ENCODE measurements at regions not wholly inside any gene's neighbourhood (a gene's known extent, or its start where the extent isn't known, plus 50 kb on each side); places are given as distances from the start of the nearest gene placed in this dataset.

- H3K36me3 Mint-ChIP-seq (ENCODE audit: low read depth) = no peaks in the 10 kb centered on the region
- no peak overlapping the region for H3K4me3 Mint-ChIP-seq (ENCODE audit: low read depth)
- H3K9me3 Mint-ChIP-seq = peaks cover 32% of the 10 kb centered on the region
- no peaks in the 10 kb centered on the region for H3K27me3 Mint-ChIP-seq (ENCODE audit: low read depth)
- H3K4me1 Mint-ChIP-seq (ENCODE audit: low read depth) = no peaks in the 10 kb centered on the region
- DNase-seq (ENCODE audit: low spot score) = no peak
- no peak overlapping the region for H3K27ac Mint-ChIP-seq
- intact Hi-C loops (cut with micrococcal nuclease) = no loop called here
These were observed 855.5 kb upstream of the SALL3 start for GRCh38 chr18:78123926-78124797.

DNA sequence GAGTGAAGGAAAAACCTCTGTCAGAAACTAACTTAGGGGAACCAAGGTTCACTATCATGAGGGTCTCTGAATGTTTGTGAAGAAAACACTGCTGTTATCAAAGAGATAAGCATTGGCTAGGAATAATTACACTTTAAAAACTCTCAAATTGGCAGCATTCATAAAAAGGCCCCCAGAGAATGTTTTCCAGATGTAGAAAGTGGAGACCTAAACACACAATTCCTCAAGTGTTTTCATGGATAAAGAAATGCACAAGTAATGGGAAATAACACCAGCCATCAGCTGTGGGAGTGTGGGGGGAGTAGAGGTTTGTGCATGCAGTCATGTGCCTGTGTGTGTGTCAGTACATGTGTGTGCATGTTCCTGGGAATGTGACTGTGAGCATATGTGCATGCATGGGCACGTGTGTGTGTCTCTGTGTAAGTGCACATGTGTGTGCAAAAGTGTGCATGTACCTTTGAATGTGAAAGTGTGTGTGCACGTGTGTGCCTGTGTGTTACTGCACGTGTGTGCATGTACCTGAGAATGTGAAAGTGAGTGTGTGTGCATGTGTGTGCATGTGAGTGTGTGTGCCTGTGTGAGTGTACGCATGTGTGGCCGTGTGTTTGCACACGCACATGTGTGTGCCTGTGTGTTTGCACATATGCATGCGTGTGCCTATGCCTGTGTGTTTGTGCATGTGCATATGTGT, 854.3 kb upstream of the SALL3 start:
- Mint-ChIP-seq H3K36me3 (ENCODE audit: low read depth) (no peaks in the 10 kb centered on the region), H3K27me3 (ENCODE audit: low read depth) (no peaks in the 10 kb centered on the region), H3K9me3 (peaks cover 32% of the 10 kb centered on the region), H3K4me3 (ENCODE audit: low read depth) (no peak overlapping the region), H3K4me1 (ENCODE audit: low read depth) (no peaks in the 10 kb centered on the region), H3K27ac (no peak overlapping the region)
- no peak for DNase-seq (ENCODE audit: low spot score)
- intact Hi-C loops (cut with micrococcal nuclease) = no loop called here

DNA sequence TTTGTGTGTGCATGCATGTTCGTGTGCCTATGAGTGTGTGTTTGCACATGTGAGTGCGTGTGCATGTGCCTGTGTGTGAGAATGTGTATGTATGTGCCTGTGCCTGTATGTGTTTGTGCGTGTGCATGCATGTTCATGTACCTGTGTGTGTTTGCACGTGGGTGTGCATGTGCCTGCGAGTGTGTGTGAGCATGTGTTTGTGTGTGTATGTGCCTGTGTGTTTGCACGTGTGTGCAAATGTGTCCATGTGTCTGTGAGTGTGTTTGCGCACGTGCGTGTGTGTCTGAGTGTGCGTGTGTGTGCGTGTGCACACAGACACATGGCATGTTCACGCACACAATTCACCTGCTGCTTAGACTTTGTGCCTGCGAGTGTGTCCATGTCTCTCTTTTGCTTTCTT, 853.5 kb upstream of the SALL3 start:
- no peak for DNase-seq (ENCODE audit: low spot score)
- intact Hi-C loops (cut with micrococcal nuclease) = no loop called here

DNA sequence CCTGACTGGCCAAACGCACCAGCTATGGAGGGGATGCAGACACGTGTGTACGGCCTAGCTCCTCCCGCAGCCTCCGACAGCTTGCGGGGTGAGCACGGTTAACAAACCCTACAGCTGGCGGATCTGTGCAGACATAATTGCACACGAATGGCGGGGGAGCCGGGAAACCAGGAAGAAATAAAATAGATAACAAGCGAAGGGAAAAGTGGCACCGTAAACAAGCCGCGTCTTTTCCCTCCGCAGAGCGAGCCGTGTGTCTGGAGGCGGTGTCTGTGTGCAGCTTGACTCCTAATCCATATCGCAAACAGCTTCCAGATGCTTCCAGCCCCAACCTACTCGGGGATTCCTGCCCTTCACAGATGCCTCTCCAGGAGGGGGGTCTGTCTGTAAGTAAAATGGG, 853.1 kb upstream of the SALL3 start:
- H3K9me3 Mint-ChIP-seq = peaks cover 32% of the 10 kb centered on the region
- no peak overlapping the region for H3K27ac Mint-ChIP-seq
- H3K36me3 Mint-ChIP-seq (ENCODE audit: low read depth) = no peaks in the 10 kb centered on the region
- no peak overlapping the region for H3K4me3 Mint-ChIP-seq (ENCODE audit: low read depth)
- no peak for DNase-seq (ENCODE audit: low spot score)
- intact Hi-C loops (cut with micrococcal nuclease) = no loop called here
- H3K4me1 Mint-ChIP-seq (ENCODE audit: low read depth) = no peaks in the 10 kb centered on the region
- no peaks in the 10 kb centered on the region for H3K27me3 Mint-ChIP-seq (ENCODE audit: low read depth)

More for the DNA sequence above, 853.5 kb upstream of the SALL3 start:
- no peaks in the 10 kb centered on the region for H3K27me3 Mint-ChIP-seq (ENCODE audit: low read depth)
- H3K4me1 Mint-ChIP-seq (ENCODE audit: low read depth) = no peaks in the 10 kb centered on the region
- peaks cover 32% of the 10 kb centered on the region for H3K9me3 Mint-ChIP-seq
- H3K4me3 Mint-ChIP-seq (ENCODE audit: low read depth) = no peak overlapping the region
- H3K27ac Mint-ChIP-seq = no peak overlapping the region
- H3K36me3 Mint-ChIP-seq (ENCODE audit: low read depth) = no peaks in the 10 kb centered on the region

DNA sequence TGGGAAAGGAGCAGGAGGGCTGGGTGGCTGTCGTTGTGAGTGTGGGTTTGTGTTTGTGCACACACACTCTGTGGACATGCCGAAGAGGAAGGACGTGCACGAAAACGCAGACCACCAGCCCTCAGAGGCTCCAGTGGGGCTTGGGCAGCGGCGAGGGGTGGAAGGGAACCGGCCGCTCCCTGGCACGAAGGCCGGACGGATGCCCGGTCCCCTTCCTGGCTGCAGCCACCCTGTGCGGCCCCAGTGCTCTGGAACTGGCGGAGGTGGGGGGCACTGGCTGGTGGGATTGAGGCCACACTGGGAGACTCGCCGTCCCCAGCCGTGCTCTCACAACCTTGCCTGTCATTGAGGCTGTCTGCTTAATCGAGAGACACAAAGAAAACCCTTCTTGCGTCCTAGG, 852.6 kb upstream of the SALL3 start:
- no peak for DNase-seq (ENCODE audit: low spot score)
- Mint-ChIP-seq H3K4me3 (ENCODE audit: low read depth) (no peak overlapping the region), H3K4me1 (ENCODE audit: low read depth) (no peaks in the 10 kb centered on the region), H3K36me3 (ENCODE audit: low read depth) (no peaks in the 10 kb centered on the region), H3K9me3 (peaks cover 32% of the 10 kb centered on the region), H3K27ac (no peak overlapping the region), H3K27me3 (ENCODE audit: low read depth) (no peaks in the 10 kb centered on the region)
- intact Hi-C loops (cut with micrococcal nuclease) = no loop called here

DNA sequence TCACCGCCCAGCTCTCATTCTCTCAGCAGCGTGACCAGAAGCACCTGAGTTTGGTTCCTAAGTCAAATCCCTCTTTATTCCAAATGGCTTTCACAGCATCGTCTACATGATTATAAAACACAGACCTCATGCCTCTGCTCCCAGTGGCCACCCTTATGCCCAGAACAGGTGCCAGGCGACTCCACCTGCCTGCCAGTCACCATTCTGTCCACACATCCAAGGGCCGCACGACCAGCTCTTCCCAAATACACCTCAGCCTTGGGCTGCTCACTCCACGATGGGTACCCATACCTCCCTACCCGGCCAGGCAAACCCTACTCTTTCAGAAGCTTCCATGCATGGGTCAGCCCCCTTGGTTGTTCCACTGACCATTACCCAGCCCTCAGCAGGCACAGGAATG, 851.6 kb upstream of the SALL3 start:
- no peak overlapping the region for H3K4me3 Mint-ChIP-seq (ENCODE audit: low read depth)
- no peak overlapping the region for H3K27ac Mint-ChIP-seq
- peaks cover 32% of the 10 kb centered on the region for H3K9me3 Mint-ChIP-seq
- intact Hi-C loops (cut with micrococcal nuclease) = no loop called here
- no peaks in the 10 kb centered on the region for H3K27me3 Mint-ChIP-seq (ENCODE audit: low read depth)
- H3K36me3 Mint-ChIP-seq (ENCODE audit: low read depth) = no peaks in the 10 kb centered on the region
- no peak for DNase-seq (ENCODE audit: low spot score)
- H3K4me1 Mint-ChIP-seq (ENCODE audit: low read depth) = no peaks in the 10 kb centered on the region

DNA sequence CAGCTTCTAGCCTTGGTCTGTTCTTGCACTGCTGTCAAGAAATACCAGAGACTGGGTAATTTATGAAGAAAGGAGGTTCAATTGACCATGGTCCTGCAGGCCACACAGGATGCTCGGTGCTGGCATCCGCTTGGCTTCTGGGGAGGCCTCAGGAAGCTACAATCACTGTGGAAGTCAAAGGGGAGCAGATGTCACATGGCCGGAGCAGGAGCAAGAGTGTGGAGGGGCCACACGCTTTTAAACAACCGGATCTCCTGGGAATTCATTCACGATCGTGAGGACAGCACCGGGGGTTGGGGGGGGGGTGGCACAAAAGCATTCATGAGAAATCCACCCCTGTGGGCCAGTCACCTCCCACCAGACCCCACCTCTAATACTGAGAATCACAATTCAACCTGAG, 850.4 kb upstream of the SALL3 start:
- DNase-seq (ENCODE audit: low spot score) = no peak
- peaks cover 32% of the 10 kb centered on the region for H3K9me3 Mint-ChIP-seq
- no peaks in the 10 kb centered on the region for H3K36me3 Mint-ChIP-seq (ENCODE audit: low read depth)
- no peak overlapping the region for H3K27ac Mint-ChIP-seq
- H3K27me3 Mint-ChIP-seq (ENCODE audit: low read depth) = no peaks in the 10 kb centered on the region
- intact Hi-C loops (cut with micrococcal nuclease) = no loop called here
- no peak overlapping the region for H3K4me3 Mint-ChIP-seq (ENCODE audit: low read depth)
- no peaks in the 10 kb centered on the region for H3K4me1 Mint-ChIP-seq (ENCODE audit: low read depth)

DNA sequence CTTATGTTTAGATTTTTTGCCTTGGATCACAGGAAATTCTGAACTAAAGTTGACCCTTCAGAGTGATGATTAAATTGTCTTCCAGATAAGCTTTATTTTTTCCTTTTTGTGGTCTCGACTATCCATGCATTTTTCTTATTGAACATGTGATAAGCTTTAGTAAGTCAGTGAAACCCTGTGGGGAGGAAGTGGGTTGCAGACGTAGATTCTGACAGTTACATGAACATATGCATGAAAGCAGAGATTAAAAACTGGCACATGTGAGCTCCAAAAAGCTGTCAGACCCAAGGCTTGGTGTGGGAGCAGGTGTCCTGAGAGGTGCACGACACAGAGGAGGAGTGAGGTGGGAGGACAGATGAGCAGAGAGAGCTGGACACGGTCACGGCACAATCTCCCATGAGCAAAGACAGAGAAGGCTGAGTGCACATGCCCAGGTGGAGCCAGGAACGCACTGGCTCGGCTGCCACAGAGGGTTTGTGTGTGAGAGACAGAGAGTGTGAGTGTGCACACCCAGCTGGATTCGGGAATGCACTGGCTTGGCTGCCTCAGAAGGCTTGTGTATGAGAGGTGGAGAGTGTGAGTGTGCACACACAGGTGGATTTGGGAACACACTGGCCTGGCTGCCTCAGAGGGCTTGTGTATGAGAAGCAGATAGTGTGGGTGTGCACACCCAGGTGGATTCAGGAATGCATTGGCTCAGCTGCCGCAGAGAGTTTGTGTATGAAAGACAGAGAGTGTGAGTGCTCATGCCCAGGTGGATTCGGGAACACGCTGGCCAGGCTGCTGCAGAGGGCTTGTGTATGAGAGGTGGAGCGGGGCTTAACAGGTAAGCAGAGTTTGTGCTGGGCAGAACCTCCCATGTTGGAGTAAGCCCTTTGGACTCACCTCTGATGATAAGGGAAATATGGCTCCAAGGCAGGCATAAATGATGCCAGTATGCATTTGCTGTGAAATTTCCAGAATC, 849.1 kb upstream of the SALL3 start:
- intact Hi-C loops (cut with micrococcal nuclease) = no loop called here
- no peak for DNase-seq (ENCODE audit: low spot score)
- H3K27me3 Mint-ChIP-seq (ENCODE audit: low read depth) = no peaks in the 10 kb centered on the region
- H3K27ac Mint-ChIP-seq = no peak overlapping the region
- no peaks in the 10 kb centered on the region for H3K4me1 Mint-ChIP-seq (ENCODE audit: low read depth)
- H3K36me3 Mint-ChIP-seq (ENCODE audit: low read depth) = no peaks in the 10 kb centered on the region
- peaks cover 26% of the 10 kb centered on the region for H3K9me3 Mint-ChIP-seq
- H3K4me3 Mint-ChIP-seq (ENCODE audit: low read depth) = no peak overlapping the region

DNA sequence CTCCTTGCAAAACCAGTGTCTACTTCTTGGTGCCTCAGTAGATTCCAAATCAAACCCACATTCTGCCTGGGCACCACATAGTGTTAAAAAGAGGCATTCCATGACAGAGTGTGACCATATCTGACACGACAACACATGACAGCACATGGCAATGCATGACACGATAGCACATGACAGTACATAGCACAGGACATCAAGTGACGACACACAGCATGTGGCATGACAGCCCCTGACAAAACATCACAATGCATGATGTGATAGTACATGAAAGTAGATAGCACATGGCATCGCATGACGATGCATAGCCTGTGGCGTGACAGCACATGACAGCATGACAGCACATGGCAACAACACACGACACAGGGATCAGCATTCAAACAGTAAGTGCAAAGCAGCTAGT, 845.9 kb upstream of the SALL3 start:
- intact Hi-C loops (cut with micrococcal nuclease) = no loop called here
- no peaks in the 10 kb centered on the region for H3K36me3 Mint-ChIP-seq (ENCODE audit: low read depth)

GRCh38 chr18:78136986-78137385, 842.6 kb upstream of the SALL3 start:
- H3K36me3 Mint-ChIP-seq (ENCODE audit: low read depth) = no peaks in the 10 kb centered on the region
- no peak overlapping the region for H3K4me3 Mint-ChIP-seq (ENCODE audit: low read depth)
- H3K4me1 Mint-ChIP-seq (ENCODE audit: low read depth) = no peaks in the 10 kb centered on the region
- no peak for DNase-seq (ENCODE audit: low spot score)
- H3K27ac Mint-ChIP-seq = no peak overlapping the region
- H3K9me3 Mint-ChIP-seq = no peaks in the 10 kb centered on the region
- no peaks in the 10 kb centered on the region for H3K27me3 Mint-ChIP-seq (ENCODE audit: low read depth)
- intact Hi-C loops (cut with micrococcal nuclease) = no loop called here

More for the DNA sequence above, 845.9 kb upstream of the SALL3 start:
- DNase-seq (ENCODE audit: low spot score) = no peak
- H3K27me3 Mint-ChIP-seq (ENCODE audit: low read depth) = no peaks in the 10 kb centered on the region
- H3K9me3 Mint-ChIP-seq = peaks cover 2% of the 10 kb centered on the region
- H3K27ac Mint-ChIP-seq = no peak overlapping the region
- H3K4me3 Mint-ChIP-seq (ENCODE audit: low read depth) = no peak overlapping the region
- no peaks in the 10 kb centered on the region for H3K4me1 Mint-ChIP-seq (ENCODE audit: low read depth)

DNA sequence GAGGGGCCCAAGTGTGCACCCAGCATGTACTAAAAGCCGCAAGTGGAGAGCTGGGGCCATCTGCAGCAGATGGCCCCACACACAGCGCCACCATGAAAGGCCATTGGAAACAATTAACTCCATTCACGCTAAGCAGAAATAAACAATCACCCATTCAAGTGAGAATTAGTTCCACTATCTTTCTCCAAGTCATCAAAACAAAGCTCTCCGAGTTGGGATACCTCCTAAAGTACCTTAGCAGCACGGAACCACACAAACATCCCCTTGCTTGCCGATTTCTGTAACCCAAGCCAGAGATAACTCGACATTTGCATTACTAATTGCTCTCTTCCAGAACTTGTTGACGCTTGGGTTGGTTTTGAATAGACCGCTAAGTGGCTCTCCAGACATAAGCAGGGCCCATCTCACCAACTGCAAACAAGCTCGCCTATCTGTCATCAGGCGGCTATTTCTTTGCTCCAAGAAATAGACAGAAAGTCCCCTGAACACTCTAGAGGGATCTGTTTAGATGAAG, 840.6 kb upstream of the SALL3 start:
- Mint-ChIP-seq H3K4me3 (ENCODE audit: low read depth) (no peak overlapping the region), H3K36me3 (ENCODE audit: low read depth) (no peaks in the 10 kb centered on the region), H3K9me3 (no peaks in the 10 kb centered on the region), H3K27ac (no peak overlapping the region), H3K27me3 (ENCODE audit: low read depth) (no peaks in the 10 kb centered on the region), H3K4me1 (ENCODE audit: low read depth) (no peaks in the 10 kb centered on the region)
- no peak for DNase-seq (ENCODE audit: low spot score)
- intact Hi-C loops (cut with micrococcal nuclease) = no loop called here

DNA sequence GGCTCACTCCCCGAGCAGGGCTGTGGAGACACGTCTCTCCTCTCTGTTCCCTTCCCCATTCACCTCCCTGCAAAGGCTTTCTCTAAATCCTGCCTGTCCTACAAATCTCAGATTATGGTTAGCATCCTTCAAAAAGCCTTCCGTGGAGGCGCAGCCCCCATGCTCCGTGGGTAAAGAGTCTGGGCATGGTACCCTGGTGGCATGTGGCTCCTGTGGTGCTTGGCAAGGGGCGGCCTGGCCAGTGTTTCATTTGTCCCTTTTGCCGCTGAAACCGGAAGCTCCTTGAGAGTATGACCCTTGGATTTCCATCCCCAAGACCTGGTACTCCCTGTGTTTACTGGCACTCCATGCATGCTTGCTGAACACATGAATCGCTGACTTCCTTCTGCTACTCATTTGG, 839.3 kb upstream of the SALL3 start:
- Mint-ChIP-seq H3K4me1 (ENCODE audit: low read depth) (no peaks in the 10 kb centered on the region), H3K4me3 (ENCODE audit: low read depth) (no peak overlapping the region), H3K27ac (no peak overlapping the region), H3K9me3 (no peaks in the 10 kb centered on the region), H3K27me3 (ENCODE audit: low read depth) (no peaks in the 10 kb centered on the region), H3K36me3 (ENCODE audit: low read depth) (no peaks in the 10 kb centered on the region)
- DNase-seq (ENCODE audit: low spot score) = no peak
- intact Hi-C loops (cut with micrococcal nuclease) = no loop called here

Data from activated T-helper 2 cell treated with anti-CD3 and anti-CD28 coated beads, Interferon-gamma antibody, Interleukin-2, Interleukin-4, amounts not matched to agents 10 μg/mL and 5 μg/mL and 100 μg/mL, durations not matched to agents 14 hours and 24 hours and 36 hours (primary cell).